Erythroblast (primary cell): ENCODE measurements at regions not wholly inside any gene's neighbourhood (a gene's known extent, or its start where the extent isn't known, plus 50 kb on each side); places are given as distances from the start of the nearest gene placed in this dataset.

Experiments
- DNase-seq, 2 experiments: peaks; one replicate each; lab custom pipeline; 2025; lab: John Stamatoyannopoulos, UW
- GATA1 ChIP-seq: IDR thresholded peaks from 2 replicates; pipeline ENCODE4 v1.6.1; 2011; ENCODE audit warnings: low read depth, mild to moderate bottlenecking, control low read depth, low read length, moderate library complexity
- POLR2A ChIP-seq: IDR thresholded peaks from 2 replicates; pipeline ENCODE4 v1.6.1; 2011; ENCODE audit warnings: mild to moderate bottlenecking, low read length

DNA sequence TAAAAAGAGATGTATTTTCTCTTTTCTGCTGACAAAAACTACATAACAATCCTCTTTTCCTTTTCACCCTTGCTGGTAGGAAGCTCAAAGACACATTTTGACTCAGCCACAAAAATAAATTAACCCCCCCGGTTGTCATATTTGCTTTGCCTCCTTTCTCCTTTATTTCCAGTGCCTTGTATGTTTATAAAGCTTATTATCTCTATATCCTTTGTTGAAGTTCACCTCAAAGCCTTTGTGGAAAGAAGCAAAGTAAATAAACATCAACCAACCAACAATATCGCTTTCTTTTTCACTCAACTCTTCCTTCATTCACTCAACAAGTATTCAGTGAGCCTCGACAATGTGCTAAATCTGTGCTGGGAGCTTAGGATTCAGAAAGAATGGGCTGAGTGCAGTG is 276.5 kb upstream of the ID2 start:
- TF ChIP-seq GATA1 (no peak), POLR2A (no peak)
- DNase-seq: no peak

DNA sequence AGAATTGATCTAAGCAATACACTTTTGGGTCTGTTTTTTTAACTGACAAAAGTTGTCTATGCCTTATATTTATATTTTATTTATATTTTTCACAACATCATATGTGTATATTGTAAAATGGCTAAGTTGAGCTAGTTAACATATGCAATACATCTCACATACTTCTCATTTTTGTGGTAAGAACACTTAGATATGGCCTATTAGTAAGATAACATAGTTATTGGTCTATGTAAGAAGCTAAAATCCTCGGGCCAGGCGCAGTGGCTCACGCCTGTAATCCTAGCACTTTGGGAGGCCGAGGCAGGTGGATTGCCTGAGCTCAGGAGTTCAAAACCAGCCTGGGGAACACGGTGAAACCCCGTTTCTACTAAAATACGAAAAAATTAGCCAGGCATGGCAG is 275.6 kb upstream of the ID2 start:
- DNase-seq: no peak
- TF ChIP-seq GATA1: no peak
- no peak for TF ChIP-seq POLR2A

DNA sequence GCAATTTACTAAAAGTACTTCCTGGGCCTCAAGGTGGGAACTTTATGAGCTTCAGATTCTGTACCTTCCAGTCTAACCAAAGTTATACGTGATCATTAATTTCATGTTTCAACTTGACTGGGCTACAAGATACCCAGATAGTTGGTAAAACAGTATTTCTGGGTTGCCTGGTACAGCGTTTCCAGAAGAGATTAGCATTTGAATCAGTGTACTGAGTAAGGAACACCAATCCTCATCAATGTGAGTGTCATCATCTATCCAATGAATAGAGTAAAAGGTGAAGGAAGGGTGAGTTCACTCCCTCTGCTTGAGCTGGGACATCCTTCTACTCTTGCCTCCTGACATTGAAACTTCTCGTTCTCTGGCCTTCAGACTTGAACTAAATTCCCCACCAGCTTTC is 274.5 kb upstream of the ID2 start:
- no peak for DNase-seq
- TF ChIP-seq GATA1 (no peak), POLR2A (no peak)

DNA sequence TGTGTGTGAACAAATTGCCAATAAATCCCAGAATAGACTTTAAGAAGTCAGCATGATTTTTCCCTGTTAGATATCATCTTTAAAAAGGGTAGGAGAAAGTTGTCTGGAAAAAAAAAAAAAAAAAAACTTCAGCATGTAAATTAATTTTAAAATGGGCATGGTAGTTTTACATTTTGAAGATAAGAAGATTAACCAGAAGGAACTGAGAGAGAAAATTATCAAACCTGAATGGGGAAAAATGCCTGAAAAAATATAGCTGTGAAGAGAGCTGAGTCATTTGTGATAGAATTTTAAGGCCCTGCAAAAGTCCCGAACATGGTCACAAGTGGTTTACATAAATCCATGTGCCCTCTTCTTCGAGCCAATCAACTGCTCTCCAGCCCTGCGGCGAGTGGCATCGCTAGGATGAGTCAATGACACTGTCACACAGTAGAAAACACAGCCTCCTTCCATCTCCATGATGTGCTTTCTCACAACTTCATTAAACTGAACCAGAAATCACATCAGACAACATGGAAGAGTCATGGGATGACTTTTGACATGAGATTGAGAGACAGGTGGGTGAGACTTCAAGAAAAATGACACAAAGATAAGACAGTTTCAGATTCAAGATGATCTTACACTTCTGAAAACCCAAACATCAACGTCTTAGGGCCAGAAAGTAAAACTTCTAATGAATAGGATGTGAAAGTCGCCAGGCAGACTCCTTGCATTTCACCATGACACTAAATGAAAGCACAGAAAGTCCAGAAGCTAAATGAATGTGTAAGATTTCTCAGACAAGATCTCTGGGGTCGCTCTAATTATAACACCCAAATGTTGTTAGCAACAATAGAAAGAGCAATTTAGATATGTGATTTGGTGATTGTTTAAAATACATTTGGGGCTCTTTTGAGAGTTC is 273.0 kb upstream of the ID2 start:
- DNase-seq: no peak
- TF ChIP-seq POLR2A (no peak), GATA1 (no peak)

DNA sequence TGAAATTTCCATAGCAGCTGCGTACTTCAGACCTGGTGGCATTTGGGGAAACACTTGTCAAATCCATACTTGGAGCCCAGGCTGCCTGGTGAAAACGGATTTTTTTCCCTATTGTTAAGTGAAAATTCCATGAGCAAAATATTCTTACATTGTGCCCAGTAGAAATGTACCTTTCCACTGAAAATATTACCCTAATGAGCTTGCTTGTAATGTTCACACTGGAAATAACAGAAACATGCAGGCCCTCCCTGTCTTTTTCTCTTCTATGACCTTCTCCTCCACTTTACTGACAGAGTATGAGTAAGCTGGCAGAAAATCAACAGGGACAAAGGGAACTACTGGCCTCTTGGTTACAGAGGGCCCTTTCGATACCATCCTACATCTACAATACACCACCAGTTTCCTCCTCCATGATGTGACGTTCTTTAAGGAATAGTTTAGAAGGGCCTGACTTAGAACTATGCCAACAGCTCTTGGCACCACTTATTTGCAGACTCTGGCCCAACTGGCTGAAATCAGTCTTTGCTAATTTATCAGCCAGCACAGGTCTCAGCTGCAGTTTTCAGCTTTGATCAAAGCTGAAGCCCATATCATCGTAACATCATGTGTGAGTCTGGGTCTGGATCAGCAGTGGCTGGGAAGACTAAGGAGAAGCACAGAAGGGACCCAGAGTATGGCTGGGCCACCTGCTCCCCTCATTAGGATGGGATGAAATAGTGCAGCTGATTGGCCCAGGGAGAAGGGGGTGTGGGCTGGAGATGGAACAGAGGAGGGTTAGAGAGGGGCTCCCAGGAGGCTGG is 272.2 kb upstream of the ID2 start:
- DNase-seq: no peak
- TF ChIP-seq GATA1: no peak
- no peak for TF ChIP-seq POLR2A

DNA sequence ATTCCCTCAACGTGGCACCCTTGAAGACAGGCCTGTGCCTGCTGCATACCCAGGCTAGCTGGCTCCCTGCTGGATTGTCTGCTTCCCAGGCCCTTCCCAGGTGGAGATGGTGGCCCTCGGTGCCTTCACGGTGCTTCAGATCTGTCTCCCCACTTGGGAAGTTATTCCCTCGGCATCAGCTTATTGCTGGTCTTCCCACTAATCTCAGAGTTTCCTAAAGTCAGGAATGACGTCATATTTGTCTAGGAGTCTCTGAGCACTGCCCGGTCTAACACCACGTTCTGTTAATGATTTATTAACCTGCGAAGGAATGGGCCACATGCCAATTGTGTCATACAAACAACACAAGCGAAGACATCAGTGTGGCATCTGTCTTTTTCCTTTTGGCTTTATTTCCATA is 269.8 kb upstream of the ID2 start:
- DNase-seq: no peak
- no peak for TF ChIP-seq GATA1
- TF ChIP-seq POLR2A: no peak

DNA sequence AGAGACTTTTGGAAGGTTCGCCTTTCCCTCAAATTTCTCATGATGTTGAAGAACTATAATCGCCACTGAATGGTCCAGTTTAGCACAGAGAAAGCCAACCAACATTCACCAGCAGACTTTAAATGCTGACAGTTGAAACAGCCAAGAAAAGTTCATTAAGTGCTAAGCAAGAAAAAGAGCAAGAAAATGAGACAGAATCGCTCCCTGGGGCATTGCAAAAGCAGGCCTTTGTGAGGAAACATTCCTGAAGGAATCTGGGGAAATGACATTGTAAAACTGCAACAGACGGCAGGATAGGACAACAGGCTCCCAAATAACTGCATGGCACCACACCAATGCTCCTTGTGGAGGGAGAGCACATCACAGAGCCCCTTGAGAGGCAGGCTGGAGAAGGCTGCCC is 269.3 kb upstream of the ID2 start:
- TF ChIP-seq POLR2A: no peak
- no peak for TF ChIP-seq GATA1
- DNase-seq: no peak

GRCh38 chr2:8413589-8414135 is 268.2 kb upstream of the ID2 start:
- DNase-seq: no peak
- no peak for TF ChIP-seq POLR2A
- no peak for TF ChIP-seq GATA1

DNA sequence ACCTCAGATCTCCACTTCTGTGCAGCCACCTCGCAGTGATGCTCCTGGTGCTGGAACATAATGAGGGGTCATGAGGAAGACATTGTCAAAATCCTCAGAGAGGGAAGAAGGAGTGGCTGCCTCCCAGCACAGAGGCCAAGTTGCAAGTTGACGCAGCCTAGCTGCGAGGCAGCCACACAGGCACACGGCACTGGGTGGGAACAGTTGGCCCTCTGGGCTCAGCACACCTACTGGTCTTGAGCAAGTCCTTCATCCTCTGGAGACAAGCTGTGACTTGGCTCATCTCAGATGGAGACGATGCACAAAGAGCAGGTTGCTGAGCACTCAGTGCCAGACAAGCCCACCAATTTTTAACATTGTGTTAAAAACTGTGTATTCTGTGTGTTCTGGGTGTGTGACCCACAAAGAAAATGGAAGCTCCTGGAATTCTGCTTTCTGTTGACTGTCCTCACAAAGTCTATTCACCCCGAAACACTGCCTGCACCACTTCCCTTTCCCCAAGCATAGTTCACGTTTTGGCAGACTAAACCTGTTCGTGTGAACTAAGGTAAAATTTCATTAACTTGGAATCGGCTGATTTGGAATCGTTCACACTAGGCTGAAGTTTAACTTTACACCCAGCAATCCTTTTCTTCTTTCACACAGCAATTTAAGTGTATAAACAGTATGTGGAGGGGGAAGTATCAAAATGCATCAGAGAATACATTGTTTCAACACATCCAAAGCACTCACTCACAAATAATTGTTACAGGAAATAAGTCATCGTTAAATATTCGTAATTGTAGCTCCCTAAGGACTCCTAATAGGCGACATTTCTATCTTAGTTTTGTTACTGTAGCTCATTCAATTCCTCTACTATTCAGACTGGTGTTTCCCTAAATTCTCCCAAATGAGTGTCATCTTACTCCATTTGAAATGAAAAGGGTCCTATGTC is 266.6 kb upstream of the ID2 start:
- TF ChIP-seq GATA1 (no peak), POLR2A (no peak)
- DNase-seq: no peak

DNA sequence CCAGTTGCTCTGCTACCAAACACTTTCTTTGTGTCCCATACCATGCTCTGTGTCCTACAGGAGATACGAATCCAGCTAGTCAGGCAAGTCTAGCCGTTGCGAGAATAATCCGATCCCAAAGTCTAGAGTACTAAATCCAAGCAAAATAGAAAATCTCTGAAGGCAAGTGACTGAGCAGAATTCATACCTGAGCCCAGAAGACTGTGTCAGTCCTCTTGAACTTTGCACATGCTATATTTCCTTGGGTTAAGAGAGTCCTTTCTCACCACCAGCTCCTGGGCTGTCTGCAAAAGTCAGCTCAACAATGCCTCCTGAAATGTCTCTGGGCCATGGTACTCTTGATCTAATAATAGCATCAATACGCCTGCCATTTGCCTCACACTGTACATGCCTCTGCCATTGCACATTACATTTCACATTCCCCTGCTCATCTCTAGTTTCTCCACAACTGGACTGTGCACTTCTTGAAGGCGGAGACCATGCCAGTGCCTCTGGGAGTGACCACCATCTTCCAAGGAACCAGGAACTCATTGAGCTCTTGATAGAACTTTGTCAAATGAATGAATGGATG is 265.8 kb upstream of the ID2 start:
- no peak for DNase-seq
- TF ChIP-seq GATA1: no peak
- no peak for TF ChIP-seq POLR2A

GRCh38 chr2:8416849-8417832 is 264.7 kb upstream of the ID2 start:
- TF ChIP-seq GATA1 (no peak), POLR2A (no peak)
- DNase-seq: no peak

- TF ChIP-seq GATA1 (no peak), POLR2A (no peak)
Measured at GRCh38 chr2:8418721-8419120, 263.1 kb upstream of the ID2 start.

More at GRCh38 chr2:8418721-8419120, 263.1 kb upstream of the ID2 start:
- DNase-seq: no peak
